Small intestine (tissue), 7 donors: ENCODE measurements at regions not wholly inside any gene's neighbourhood (a gene's known extent, or its start where the extent isn't known, plus 50 kb on each side); places are given as distances from the start of the nearest gene placed in this dataset.

Source experiments
- DNase-seq, 2 donors: peaks; one replicate each; pipeline versions ENCODE4 v3.0.0 to v3.0.0-alpha.2; 2013
- FAIRE-seq: peaks from 2 replicates; lab custom pipeline; 2012; peaks lifted over from hg19 to GRCh38; lab: Jason Lieb, UNC
- H3K27ac ChIP-seq, 3 donors: one replicate each; pipeline ENCODE4 v1.5.1; 2013; ENCODE audit warnings: low read length in 2 of 3, mild to moderate bottlenecking in 2 of 3, control low read depth in 1 of 3, inconsistent platforms in 1 of 3, low read depth in 1 of 3, moderate library complexity in 1 of 3
- H3K27me3 ChIP-seq, 3 donors: one replicate each; pipeline ENCODE4 v1.6.1; 2013; ENCODE audit warnings: low read length in 3 of 3, inconsistent platforms in 1 of 3; ENCODE audit not compliant: control insufficient read depth in 3 of 3, insufficient read depth in 3 of 3
- H3K36me3 ChIP-seq, 3 donors: one replicate each; pipeline ENCODE4 v1.6.1; 2013; ENCODE audit warnings: low read length in 3 of 3, inconsistent platforms in 1 of 3, low read depth in 1 of 3, mild to moderate bottlenecking in 1 of 3, moderate library complexity in 1 of 3; ENCODE audit not compliant: control insufficient read depth in 3 of 3, insufficient read depth in 2 of 3
- H3K4me1 ChIP-seq, 3 donors: one replicate each; pipeline ENCODE4 v1.6.1; 2013; ENCODE audit warnings: low read length in 2 of 3, inconsistent platforms in 1 of 3, low read depth in 1 of 3, mild to moderate bottlenecking in 1 of 3, moderate library complexity in 1 of 3; ENCODE audit not compliant: control insufficient read depth in 3 of 3, insufficient read depth in 2 of 3
- H3K4me3 ChIP-seq, 3 donors: one replicate each; pipeline ENCODE4 v1.5.1; 2013; ENCODE audit warnings: low read length in 3 of 3, control low read depth in 1 of 3, inconsistent platforms in 1 of 3, low read depth in 1 of 3, mild to moderate bottlenecking in 1 of 3, moderate library complexity in 1 of 3
- H3K9me3 ChIP-seq, 2 donors: one replicate each; pipeline ENCODE4 v1.6.1; 2013; ENCODE audit warnings: low read depth in 1 of 2, low read length in 1 of 2; ENCODE audit not compliant: control insufficient read depth in 2 of 2, insufficient read depth in 1 of 2
- WGBS, 3 donors: extraction: QIAGEN DNeasy Blood & Tissue Kit; methylation state at CpG; one replicate each; pipeline ENCODE4 v1.1.7; 2013; 5-methylcytosine and 5-hydroxymethylcytosine counted together
- donor health status: healthy with polysubstance abuse.
- donor health status: control.
- donor health status: control.
- donor health status: Bipolar disorder and iron deficiency.
- donor health status: healthy.

- no peak overlapping the region for H3K27ac ChIP-seq
- H3K4me3 ChIP-seq: no peak overlapping the region
- WGBS, 3 donors: 88 to 90% (median 88%) methylated on average over 1 of the region's 1 CpG
- no peaks in the 10 kb centered on the region for H3K9me3 ChIP-seq
- H3K36me3 ChIP-seq: no peaks in the 10 kb centered on the region
- H3K4me1 ChIP-seq: peaks cover 0 to 4% (median 0%) of the 10 kb centered on the region in 3 donors
- FAIRE-seq: no peak
- no peak for DNase-seq
- no peaks in the 10 kb centered on the region for H3K27me3 ChIP-seq
Observed at GRCh38 chr1:227432181-227432535, 113.9 kb upstream of the CDC42BPA start.

- Histone ChIP-seq H3K4me1 (peaks cover 0 to 4% (median 0%) of the 10 kb centered on the region in 3 donors), H3K9me3 (no peaks in the 10 kb centered on the region), H3K4me3 (no peak overlapping the region), H3K36me3 (no peaks in the 10 kb centered on the region), H3K27ac (no peak overlapping the region), H3K27me3 (no peaks in the 10 kb centered on the region)
- 62 to 79% (median 72%) methylated on average over 13 of the region's 13 CpGs for WGBS, 3 donors
- no peak for FAIRE-seq
- no peak for DNase-seq
Observed at GRCh38 chr1:227429447-227430359, 111.4 kb upstream of the CDC42BPA start.

- Histone ChIP-seq H3K9me3 (no peaks in the 10 kb centered on the region), H3K4me1 (peaks cover 0 to 4% (median 0%) of the 10 kb centered on the region in 3 donors), H3K27ac (no peak overlapping the region), H3K27me3 (no peaks in the 10 kb centered on the region), H3K4me3 (no peak overlapping the region), H3K36me3 (no peaks in the 10 kb centered on the region)
- 8 to 22% (median 22%) methylated on average over 4 of the region's 4 CpGs for WGBS, 3 donors
- DNase-seq: peak; percentile 33 to 71
- FAIRE-seq: no peak
Observed at GRCh38 chr1:227428803-227429202, 110.5 kb upstream of the CDC42BPA start.

- no peak overlapping the region for H3K27ac ChIP-seq
- WGBS, 3 donors: 81 to 90% (median 84%) methylated on average over 1 of the region's 1 CpG
- no peaks in the 10 kb centered on the region for H3K27me3 ChIP-seq
- FAIRE-seq: no peak
- H3K9me3 ChIP-seq: no peaks in the 10 kb centered on the region
- H3K36me3 ChIP-seq: no peaks in the 10 kb centered on the region
- no peak for DNase-seq
- H3K4me1 ChIP-seq: peaks cover 0 to 4% (median 0%) of the 10 kb centered on the region in 3 donors
- no peak overlapping the region for H3K4me3 ChIP-seq
Observed at GRCh38 chr1:227427411-227427810, 109.1 kb upstream of the CDC42BPA start.

- Histone ChIP-seq H3K36me3 (peaks cover 0 to 2% (median 0%) of the 10 kb centered on the region in 3 donors), H3K4me1 (no peaks in the 10 kb centered on the region), H3K4me3 (no peak overlapping the region), H3K27me3 (no peaks in the 10 kb centered on the region), H3K9me3 (no peaks in the 10 kb centered on the region), H3K27ac (peak overlapping the region in 1 of 3 donors; percentile 37)
- no peak for FAIRE-seq
- 86 to 91% (median 87%) methylated on average over 7 of the region's 7 CpGs for WGBS, 3 donors
- no peak for DNase-seq
Observed at GRCh38 chr1:227424953-227425352, 106.7 kb upstream of the CDC42BPA start.

- WGBS, 3 donors: 56 to 66% (median 66%) methylated on average over 7 of the region's 7 CpGs
- FAIRE-seq (no peak), DNase-seq (no peak)
- Histone ChIP-seq H3K27ac (peak overlapping the region in 1 of 3 donors; percentile 37), H3K4me3 (no peak overlapping the region), H3K27me3 (no peaks in the 10 kb centered on the region), H3K4me1 (no peaks in the 10 kb centered on the region), H3K9me3 (no peaks in the 10 kb centered on the region), H3K36me3 (peaks cover 0 to 2% (median 0%) of the 10 kb centered on the region in 3 donors)
Observed at GRCh38 chr1:227424159-227424680, 105.9 kb upstream of the CDC42BPA start.

- no peak overlapping the region for H3K27ac ChIP-seq
- H3K9me3 ChIP-seq: no peaks in the 10 kb centered on the region
- peaks cover 0 to 2% (median 0%) of the 10 kb centered on the region in 3 donors for H3K36me3 ChIP-seq
- FAIRE-seq (no peak), DNase-seq (no peak)
- H3K4me1 ChIP-seq: peaks cover 0 to 3% (median 0%) of the 10 kb centered on the region in 3 donors
- H3K27me3 ChIP-seq: no peaks in the 10 kb centered on the region
- WGBS, 3 donors: 84 to 90% (median 88%) methylated on average over 2 of the region's 2 CpGs
- H3K4me3 ChIP-seq: no peak overlapping the region
Observed at GRCh38 chr1:227422581-227422980, 104.3 kb upstream of the CDC42BPA start.

GRCh38 chr1:227420147-227420546, 101.9 kb upstream of the CDC42BPA start:
- FAIRE-seq (no peak), DNase-seq (no peak)
- Histone ChIP-seq H3K4me1 (peaks cover 0 to 3% (median 0%) of the 10 kb centered on the region in 3 donors), H3K36me3 (peaks cover 0 to 2% (median 0%) of the 10 kb centered on the region in 3 donors), H3K27ac (no peak overlapping the region), H3K4me3 (no peak overlapping the region), H3K9me3 (no peaks in the 10 kb centered on the region), H3K27me3 (no peaks in the 10 kb centered on the region)
- 87 to 90% (median 89%) methylated on average over 5 of the region's 5 CpGs for WGBS, 3 donors
